ENCODE measurements at regions not wholly inside any gene's neighbourhood (a gene's known extent, or its start where the extent isn't known, plus 50 kb on each side); places are given as distances from the start of the nearest gene placed in this dataset.

- Histone ChIP-seq H2AK5ac (ENCODE audit: low read depth, low read length) (no peak overlapping the region), H3K4me3 (ENCODE audit: insufficient read depth, low read depth, low read length) (no peak overlapping the region), H2BK15ac (ENCODE audit: low read depth, low read length) (no peak overlapping the region), H2AFZ (replicated peaks; ENCODE audit: low read length, poor library complexity) (no peak overlapping the region), H3K36me3 (ENCODE audit: control insufficient read depth, insufficient read depth, low read length) (no peaks in the 10 kb centered on the region), H3K4me2 (ENCODE audit: low read depth, low read length) (no peak overlapping the region), H4K5ac (ENCODE audit: low read depth, low read length) (no peak overlapping the region), H3K56ac (ENCODE audit: extremely low read depth, insufficient read depth, low read length) (no peak overlapping the region), H3K9me3 (ENCODE audit: control insufficient read depth, insufficient read depth, low read length) (no peaks in the 10 kb centered on the region), H2AK9ac (replicated peaks; ENCODE audit: low read depth, low read length, poor library complexity) (no peak overlapping the region), H3K14ac (replicated peaks; ENCODE audit: low read depth, low read length) (no peak overlapping the region), H2BK5ac (ENCODE audit: low read depth, low read length, poor library complexity, severe bottlenecking) (no peak overlapping the region), H3K79me1 (ENCODE audit: low read depth in 1 of 2, low read length in 2 of 2) (no peaks in the 10 kb centered on the region), H2BK120ac (ENCODE audit: low read depth, low read length) (no peak overlapping the region), H3K18ac (ENCODE audit: low read depth, low read length) (no peak overlapping the region), H3K9ac (ENCODE audit: low read depth, low read length) (no peak overlapping the region), H3K23ac (ENCODE audit: low read depth, low read length) (no peak overlapping the region), H3K4me1 (ENCODE audit: control insufficient read depth, insufficient read depth, low read length) (no peaks in the 10 kb centered on the region), H2BK20ac (ENCODE audit: low read depth, low read length) (no peak overlapping the region), H4K91ac (ENCODE audit: insufficient read depth, low read depth, low read length) (no peak overlapping the region), H3K27ac (ENCODE audit: insufficient read depth, low read length) (no peak overlapping the region), H3K27me3 (ENCODE audit: control insufficient read depth, insufficient read depth, low read length) (no peaks in the 10 kb centered on the region), H3K9me1 (ENCODE audit: insufficient read depth, low read length) (no peaks in the 10 kb centered on the region), H4K8ac (ENCODE audit: low read depth in 2 of 2, low read length in 2 of 2) (no peak overlapping the region), H3K4ac (ENCODE audit: low read depth, low read length) (no peak overlapping the region), H4K20me1 (ENCODE audit: insufficient read depth, low read length) (no peaks in the 10 kb centered on the region)
- no CpG with 5 or more reads among the region's 1 CpG for WGBS, 2 experiments (ENCODE audit: extremely low coverage in 2 of 2, insufficient read length in 1 of 2)
- DNase-seq (no peak), ATAC-seq (ENCODE audit: low read depth) (no peak)
- TF ChIP-seq CHD1 (IDR thresholded peaks at IDR 0.05; ENCODE audit: low read depth, low read length) (no peak), MAFK (IDR thresholded peaks at IDR 0.05; ENCODE audit: low read depth, low read length) (no peak), BHLHE40 (IDR thresholded peaks at IDR 0.05; ENCODE audit: low read depth, low read length) (no peak), RAD21 (IDR thresholded peaks at IDR 0.05; ENCODE audit: low read length) (no peak), CEBPB (IDR thresholded peaks at IDR 0.05; ENCODE audit: low read depth, low read length) (no peak), FOS (IDR thresholded peaks at IDR 0.05; ENCODE audit: low read depth, low read length) (no peak), SMC3 (IDR thresholded peaks at IDR 0.05; ENCODE audit: low read depth, low read length) (no peak), RFX5 (IDR thresholded peaks at IDR 0.05; ENCODE audit: low read depth, low read length) (no peak)
- TF ChIP-seq, protein P1, sequence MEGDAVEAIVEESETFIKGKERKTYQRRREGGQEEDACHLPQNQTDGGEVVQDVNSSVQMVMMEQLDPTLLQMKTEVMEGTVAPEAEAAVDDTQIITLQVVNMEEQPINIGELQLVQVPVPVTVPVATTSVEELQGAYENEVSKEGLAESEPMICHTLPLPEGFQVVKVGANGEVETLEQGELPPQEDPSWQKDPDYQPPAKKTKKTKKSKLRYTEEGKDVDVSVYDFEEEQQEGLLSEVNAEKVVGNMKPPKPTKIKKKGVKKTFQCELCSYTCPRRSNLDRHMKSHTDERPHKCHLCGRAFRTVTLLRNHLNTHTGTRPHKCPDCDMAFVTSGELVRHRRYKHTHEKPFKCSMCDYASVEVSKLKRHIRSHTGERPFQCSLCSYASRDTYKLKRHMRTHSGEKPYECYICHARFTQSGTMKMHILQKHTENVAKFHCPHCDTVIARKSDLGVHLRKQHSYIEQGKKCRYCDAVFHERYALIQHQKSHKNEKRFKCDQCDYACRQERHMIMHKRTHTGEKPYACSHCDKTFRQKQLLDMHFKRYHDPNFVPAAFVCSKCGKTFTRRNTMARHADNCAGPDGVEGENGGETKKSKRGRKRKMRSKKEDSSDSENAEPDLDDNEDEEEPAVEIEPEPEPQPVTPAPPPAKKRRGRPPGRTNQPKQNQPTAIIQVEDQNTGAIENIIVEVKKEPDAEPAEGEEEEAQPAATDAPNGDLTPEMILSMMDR (conservative IDR thresholded peaks at IDR 0.05; ENCODE audit: low read depth, low read length) = no peak
- no TSS peak for BruUV-seq (replicated peaks)
- ChIA-PET CTCF (no interaction called here), POLR2A (ENCODE audit: unreplicated experiment) (no interaction called here)
- dilution Hi-C loops (cut with HindIII; ENCODE audit: low sequenced_read_pairs, unreplicated experiment) = no loop called here
- intact Hi-C loops (cut with micrococcal nuclease) = no loop called here
- in situ Hi-C loops (cut with MboI; ENCODE audit: low sequenced_read_pairs) = no loop called here
These were observed 125.8 kb downstream of the ANKRD7 start for GRCh38 chr7:118350260-118350659.

All from IMR-90 (cell line).